NCI-H2081 treated with DMSO at 0.1 percent for 48 hours (cell line): ENCODE measurements at regions not wholly inside any gene's neighbourhood (a gene's known extent, or its start where the extent isn't known, plus 50 kb on each side); places are given as distances from the start of the nearest gene placed in this dataset.

Experiments used
- DNase-seq: peaks from one replicate; lab custom pipeline; 2025; lab: John Stamatoyannopoulos, UW

DNA sequence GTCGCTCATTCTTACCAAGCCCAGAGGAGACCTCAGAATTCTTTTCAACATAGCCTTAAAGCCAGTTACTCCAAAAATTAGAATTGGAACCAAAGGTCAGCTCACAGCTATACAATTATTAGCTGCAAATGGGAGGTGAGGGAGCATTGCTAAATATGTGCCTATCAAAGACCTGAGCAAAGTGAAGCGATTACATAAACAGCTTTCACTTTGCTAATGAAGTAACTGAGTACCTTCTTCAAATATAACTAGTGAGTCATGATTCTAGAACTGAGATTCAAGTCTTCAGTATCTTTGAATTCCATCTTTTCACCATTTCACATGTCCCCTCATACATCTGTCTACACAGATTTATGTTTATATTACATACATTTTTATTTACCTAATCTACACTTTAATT lies 122.6 kb downstream of the P2RY1 start:
- no peak for DNase-seq

DNA sequence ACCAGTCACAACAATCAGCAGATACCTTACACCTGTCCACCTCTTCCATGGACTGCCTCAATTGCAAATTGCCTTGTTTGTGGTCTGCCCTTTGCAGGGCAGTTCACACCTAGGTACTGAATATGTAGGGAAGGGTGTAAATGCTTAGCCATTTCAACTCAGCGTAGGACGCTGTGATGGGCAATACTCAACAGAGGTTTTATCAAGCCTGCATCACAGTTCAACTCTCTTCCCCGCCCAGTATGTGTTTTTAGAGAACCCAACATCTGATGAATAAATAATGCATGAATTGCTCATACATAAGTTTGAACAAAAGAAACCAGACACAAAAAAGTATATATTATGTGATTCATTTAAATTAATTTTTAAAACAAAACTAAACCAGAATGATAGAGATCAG lies 124.4 kb downstream of the P2RY1 start:
- DNase-seq: no peak

DNA sequence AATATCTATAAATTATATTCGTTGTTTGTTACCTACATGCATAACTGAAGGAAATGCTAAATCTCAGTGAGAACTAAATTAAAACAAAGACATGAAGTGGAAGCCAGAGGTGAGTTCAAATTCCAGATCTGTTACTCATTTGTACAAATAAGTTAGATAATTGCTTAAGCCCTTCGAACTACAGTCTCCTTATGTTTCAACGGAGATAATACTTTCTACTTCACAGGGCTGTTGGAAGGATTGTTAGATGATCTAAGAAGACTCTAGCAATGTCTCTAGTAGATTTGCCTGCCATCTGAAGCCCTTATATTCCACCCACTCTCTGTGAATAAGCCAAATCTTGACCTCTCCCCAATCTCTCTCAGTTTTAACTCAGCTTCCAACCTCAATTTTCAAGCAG lies 125.8 kb downstream of the P2RY1 start:
- no peak for DNase-seq

DNA sequence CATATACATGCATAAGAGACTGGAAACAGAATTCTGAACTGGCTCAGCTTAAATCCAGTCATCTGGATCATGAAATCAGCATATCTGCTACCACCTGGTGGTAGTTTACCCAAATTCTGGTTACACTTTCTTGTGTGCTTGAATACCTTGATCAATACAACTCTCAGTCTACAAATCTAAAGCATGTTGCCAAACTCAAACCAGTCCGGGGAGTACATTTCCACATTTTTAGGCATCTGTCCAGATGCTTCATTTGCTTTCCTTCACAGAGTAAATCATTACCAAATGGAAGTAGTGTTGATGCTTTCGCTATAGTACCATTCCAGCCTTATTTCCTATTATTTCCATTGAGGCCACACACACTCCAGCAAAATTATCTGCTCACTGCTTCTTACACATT lies 126.4 kb downstream of the P2RY1 start:
- DNase-seq: no peak

DNA sequence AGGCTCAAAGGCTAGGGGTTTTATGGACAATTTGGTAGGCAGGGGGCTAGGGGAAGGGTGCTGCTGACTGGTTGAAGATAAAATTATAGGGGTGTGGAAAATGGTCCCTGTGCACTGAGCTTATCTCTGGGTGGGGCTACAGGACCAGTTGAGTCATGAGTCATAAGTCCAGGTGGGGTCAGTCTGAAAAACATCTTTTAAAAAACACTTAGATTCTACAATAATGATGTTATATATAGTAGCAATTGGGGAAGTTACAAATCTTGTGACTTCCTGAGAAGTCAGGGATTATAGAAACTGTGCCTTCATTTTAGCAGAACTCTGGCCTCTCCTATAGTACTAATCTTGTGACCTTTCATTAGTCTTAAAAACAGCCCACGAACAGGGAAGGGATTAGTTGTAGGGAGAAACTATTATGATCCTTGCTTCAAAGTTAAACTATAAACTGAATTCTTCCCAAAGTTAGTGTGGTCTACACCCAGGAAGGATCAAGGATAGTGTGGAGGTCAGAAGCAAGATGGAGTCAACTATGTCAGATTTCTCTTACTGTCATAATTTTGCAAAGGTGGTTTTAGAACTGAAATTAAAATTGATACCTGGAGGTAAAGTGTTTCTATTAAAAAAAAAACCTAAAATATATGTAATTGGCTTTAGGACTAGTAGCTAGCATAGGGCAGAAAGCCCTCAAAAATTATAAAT lies 130.1 kb downstream of the P2RY1 start:
- no peak for DNase-seq

DNA sequence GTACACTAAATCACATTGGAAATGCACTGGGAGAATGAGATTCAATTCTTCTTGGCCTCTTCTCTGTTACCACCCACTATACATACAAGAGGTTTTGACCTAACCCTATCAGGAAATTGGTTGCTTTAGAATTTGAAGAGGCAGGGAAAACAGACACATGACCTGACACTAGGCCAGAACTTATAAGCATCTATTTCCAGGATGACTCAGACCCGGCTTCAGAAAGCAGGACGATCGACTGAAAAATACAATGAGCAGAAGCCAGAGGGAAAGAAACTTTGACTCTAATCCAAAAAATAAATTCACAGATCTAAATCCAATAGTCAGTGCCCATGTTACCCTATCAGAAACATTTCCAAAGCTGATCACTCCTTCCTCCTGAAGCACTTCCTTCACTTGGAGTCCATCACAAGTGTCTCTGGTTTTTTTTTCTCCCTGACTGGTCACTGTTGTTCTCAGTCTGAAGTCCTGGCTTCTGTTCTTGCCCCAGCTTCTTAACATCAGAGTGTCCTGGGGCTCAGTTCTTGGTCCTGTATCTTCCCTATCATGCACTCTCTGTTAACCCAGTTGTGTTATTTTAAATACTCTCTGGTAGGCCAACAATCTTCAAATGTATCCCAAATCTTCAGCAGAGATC lies 133.6 kb downstream of the P2RY1 start:
- DNase-seq: no peak

DNA sequence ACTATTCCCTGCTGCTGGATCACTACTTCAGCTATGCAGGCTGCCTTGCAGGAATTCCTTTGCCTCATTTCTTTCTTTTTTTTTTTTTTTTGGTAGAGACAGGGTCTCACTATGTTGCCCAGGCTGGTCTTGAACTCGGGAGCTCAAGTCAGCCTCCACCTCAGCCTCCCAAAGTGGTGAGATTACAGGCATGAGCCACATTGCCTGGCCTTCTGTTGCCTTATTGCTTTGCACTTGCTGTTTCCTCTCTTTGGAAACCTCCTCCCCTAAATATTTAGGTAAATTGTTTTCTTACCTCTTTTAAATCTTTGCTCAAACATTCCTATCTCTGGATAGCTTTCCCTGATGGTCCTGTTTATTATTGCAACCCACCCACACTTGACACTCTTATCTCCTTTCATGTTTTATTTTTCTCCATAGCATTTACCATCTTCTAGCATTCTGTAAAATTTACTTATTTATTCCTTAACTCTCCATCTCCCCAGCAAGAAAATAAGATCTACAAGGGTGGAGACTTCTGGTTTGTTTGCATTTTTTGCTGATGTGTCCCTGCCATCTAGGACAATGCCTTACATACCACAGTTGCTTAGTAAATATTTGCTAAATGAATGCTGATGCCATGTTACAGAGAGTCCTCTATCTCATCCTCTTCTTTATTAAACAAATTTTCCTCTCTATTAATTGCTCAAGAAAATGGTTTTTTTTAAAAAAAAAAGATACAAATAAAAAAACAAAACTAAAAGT lies 134.8 kb downstream of the P2RY1 start:
- DNase-seq: no peak

DNA sequence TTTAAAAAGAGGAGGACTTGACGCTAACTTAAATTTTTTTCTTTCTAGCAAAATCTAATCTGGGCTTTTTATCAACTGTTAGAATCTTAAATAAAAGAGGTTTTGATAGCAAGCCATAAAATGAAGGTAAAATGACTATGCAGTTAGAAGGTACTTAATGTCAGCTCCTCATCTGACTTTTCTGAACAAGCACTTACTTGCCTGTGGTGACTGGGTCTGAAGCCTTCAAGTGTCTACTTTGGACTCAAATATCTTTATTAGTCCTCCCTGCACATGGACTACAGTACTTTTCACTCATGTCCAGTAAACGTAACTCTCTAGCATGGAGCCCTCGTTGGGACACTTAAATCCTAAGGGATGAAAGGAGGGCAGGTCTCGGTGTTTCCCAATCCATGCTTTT lies 135.9 kb downstream of the P2RY1 start:
- no peak for DNase-seq

DNA sequence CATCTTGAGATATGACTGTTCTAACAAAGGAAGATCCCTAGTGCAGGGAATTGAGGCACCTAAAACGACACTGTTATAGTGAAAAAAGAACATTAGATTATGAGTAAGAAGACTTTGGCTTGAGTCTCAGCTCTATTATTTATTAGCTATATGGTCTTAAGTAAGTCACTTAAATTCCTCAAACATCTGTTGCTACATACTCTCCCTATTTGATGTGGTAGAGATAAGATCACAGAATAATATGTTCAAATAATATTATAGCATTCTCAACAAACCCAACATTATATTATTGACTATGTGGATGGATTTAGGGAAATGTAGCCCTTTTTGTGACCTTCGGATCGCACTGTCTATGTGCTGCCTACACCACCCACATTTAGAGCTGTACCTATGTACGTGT lies 136.9 kb downstream of the P2RY1 start:
- DNase-seq: no peak

DNA sequence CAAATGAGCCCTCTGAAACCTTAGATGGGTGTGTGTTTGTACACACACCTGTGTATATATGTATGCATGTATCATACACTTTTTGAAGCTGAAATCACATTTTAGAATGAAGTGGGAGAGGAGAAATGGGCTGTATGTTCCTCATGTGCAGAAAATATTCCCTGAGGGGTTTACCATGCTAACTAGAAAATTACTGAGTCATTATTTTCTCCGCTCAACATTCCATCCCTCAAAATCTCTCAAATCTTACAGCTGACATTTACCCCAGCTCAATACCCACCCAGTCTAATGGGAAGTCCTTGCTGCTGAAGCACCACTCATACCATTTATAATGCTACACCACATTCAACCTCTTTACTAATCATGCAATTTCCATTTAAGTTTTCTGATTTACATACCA lies 138.6 kb downstream of the P2RY1 start:
- no peak for DNase-seq

DNA sequence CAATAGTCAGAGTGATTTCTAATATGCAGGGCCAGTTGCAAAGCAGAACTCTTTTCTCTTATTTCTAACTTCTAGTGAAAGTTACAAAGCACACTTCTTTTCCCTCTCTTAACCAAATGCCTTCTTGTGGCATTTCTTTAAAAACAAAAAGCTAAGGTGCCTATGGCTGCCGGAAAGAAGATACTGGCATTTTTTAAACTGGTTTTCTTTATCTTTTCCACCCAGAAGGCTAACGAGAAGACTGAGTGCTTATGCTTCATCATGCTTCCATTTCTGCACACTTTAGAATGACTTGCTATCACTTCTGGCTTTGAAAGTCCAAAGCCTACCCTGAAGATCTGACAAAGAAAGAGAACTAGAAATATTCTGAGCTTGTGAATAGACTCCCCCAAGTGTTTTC lies 141.3 kb downstream of the P2RY1 start:
- DNase-seq: no peak

DNA sequence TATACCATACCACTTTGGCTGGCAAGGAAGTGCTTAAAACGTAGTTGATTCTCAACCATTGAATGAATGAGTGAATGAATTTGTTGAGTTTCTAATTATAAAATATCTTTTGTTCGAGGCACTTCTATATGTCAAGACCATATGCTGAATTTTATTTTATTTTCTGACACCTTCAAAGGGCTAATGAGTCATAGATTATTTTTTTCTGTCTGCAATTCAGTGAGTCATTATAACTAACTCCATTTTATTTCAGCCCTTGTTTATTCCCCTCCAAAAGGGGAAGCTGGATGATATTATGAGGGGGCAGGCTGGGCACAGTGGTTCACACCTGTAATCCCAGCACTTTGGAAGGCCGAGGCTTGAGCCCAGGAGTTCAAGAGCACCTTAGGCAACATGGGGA lies 142.4 kb downstream of the P2RY1 start:
- no peak for DNase-seq

DNA sequence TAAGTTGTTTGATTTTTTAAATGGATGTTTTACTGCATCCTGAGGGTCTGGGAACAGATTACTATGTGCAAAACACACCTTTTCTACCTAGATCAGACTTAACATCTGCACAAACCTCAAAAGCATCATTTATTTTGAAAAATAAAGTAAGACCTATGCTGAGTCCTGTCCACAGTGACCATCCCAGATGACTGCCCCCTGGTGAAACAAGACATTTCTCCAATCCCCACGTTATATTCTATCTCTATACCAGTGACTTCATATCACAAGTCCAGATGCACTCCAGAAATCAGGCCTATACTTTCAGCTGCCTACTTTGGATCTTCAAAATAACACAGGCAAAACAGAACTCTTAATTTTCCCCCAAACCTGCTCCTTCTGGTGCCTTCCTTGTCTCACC lies 143.2 kb downstream of the P2RY1 start:
- no peak for DNase-seq

DNA sequence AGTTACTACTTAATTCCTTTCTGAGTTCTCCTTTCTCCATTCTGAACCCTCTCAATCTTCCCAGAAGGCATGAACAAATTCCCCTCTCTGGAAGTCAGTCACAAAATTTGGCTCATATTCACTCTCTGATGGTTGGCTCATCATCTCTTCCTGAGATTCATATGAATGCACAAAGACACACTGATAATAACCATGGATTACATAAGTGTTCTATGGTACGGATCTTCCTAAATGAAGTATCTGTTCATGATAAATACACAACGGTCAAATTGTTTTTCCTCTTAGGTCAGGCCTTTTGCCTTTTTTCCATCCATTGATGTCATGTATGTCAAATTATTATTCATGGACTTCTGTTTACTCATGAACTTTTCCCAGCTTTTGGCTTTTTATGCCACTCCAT lies 162.6 kb downstream of the P2RY1 start:
- DNase-seq: no peak

DNA sequence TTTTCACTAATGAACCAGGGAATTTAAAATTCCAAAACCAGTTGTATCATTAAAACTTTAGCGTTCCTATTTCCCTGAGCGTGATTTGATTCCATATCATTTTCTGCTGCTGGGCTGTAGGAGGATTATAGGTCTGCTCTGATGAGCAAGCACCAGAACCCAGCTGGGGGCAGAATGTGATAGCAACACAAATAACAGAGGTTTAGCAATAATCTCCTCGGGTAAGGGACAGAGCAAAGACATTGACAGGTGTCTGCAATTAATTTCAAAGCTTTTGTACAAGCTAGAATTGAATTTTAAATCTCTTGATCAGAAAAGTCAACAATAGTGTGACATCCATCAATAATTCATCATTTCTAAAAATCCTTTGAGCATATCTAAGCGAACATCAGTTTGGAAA lies 163.4 kb upstream of the RAP2B start:
- no peak for DNase-seq

DNA sequence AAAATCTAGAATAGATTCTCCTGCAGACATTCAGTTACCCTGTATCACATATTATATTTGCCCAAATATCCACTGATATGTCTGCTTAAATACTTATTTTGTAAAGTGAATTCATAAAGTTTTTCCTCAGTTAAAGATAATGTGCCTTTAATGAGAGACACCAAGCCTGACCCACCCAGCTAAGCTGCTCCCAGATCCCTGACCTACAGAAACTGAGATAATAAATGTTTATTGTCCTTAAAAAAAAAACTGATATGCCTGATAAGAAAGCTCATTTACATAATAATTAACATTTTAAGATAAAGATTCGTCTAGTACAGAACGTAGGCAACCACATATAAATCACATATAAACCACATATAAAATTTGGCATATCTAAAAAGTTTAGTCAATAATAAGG lies 161.7 kb upstream of the RAP2B start:
- DNase-seq: no peak

DNA sequence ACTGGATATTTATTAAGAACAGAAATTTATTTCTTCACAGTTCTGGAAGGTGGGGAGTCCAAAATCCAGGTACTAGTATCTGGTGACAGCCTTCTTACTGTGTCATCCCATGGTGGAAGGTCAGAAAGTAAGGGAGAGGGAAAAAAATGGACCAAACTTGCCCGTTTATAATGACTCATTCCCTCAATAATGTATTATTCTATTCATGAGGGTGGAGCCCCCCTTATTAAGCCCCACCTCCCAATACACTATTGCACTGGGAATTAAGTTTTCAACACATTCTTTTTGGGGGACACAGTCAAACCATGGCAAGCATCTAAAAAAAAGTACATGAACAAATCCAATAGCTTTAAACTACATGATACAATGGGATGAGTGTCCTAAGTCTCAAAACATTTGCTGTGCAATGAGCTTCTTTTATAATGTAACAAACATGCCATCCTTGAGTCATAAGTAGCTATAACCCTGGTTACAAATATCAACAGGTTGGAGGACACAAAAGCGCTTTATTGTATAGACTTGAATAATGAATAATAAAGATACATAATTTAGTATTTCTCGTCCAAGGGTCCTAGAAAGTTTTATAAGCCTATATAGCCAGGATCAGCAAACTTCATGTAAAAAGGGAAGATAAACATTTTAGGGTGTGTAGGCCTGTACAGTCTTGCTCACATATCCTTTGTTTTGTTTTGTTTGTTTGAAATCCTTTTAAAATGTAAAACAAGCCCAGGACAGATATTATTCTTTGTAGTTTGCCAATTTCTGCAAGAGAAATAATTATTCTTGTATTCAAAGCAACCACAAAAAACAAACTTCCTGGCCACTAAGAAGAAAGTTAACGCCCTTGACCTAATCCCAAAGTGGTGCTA lies 160.6 kb upstream of the RAP2B start:
- DNase-seq: no peak

DNA sequence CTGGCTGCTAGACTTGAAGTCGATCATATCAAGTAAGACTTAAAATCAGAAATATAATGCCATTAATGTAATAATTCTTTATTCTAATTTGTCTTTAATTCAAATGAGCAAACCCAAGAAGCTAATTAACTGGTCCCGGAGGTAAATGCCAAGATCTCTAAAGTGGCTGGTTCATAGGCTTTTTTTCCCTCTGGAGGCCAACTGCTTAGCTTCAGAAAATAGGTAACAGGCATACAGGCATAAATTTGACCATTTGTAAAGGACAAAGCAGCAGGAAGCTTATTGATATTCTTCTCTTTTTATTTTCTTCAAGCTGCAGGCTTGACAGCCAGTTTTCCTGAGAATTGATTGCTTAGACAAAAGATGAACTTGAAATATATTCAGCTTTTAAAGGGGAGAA lies 158.6 kb upstream of the RAP2B start:
- no peak for DNase-seq

DNA sequence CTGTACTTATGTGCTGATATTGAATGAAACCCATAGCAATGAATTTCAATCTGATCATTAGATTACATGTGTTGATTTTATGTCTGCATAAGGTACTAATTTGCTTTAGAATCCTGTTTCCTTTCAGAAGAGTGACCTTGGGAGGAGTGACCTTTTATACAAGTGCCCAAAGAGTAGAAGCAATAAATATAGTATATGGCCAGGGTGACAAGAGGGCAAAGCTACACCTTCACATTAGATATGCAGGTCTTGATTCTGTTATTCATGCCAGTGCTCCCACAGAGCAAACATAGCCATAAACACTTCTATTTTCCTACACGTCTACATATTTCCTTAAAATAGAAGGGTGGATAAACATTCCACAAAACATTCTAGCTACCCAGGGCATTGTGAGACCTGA lies 158.2 kb upstream of the RAP2B start:
- no peak for DNase-seq

DNA sequence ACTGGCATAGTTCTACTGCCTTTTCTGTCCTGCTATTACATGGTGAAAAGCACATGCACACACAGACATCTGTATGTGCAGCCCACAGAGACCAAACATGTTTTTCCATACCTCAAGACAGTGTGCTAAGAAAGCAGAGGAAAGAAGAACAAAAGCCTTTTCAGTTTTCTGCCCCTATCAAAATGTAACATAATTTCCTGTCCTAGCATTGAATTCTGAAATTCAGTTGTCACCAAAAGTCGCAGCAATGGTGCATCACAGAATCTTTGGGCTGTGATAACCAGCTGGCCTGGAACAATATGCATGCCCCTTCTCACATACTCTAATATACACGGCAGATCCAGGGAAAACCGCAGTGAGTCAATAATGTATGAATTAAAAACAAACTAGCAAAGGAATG lies 153.8 kb upstream of the RAP2B start:
- no peak for DNase-seq

DNA sequence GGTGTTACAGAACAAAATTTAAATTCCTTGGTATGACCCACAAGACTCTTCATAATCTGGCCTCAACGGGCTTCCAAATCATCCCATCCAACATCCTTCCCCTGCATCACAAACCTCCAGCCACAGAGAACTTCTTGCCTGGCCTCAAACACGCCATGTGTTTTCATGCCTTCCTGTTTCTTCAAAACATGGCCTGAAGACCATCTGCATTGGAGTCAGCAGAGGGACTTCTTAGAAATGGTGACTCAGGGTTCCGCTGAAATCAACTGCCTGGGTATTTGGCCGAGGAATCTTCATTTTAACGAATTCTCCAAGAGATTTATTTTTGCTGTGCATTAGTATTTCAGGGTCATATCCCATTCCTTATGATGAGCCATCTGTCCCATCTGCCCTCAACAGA lies 138.1 kb upstream of the RAP2B start:
- no peak for DNase-seq

DNA sequence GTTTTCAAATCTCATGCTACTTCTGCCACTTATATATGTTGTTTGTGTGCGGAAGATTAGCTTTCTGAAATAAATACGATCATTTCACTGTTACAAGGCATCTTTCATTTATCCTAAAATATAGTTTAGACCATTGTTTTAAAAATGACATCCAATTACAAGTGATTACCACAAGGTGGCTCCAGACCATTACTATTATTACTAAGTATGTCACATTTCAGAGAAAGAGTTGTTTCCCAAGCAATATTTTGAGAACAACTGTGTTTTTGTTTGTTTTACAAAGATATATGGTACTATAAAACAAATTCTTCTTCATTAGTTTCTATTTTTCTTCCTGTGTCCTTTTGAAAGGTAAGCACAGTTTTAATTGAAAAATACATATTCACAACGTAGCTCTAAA lies 136.0 kb upstream of the RAP2B start:
- DNase-seq: peak; percentile 34

DNA sequence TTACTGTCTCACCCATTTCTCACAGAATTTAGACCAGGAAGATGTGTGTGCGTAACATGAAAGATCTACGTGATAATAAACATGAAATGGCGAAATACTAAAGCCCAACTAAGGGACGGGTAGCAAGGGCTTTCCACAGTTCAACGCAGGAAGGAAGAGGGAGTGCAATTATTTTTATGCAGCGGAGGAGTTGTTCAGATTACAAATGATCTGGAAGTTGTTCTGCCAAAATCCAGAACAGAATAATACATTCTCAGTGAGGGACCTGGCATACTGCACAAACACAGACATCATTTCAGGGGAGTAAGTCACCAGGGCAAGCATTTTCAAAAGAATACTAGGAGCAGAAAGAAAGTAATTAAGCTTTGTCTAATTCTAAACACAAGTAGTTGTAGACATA lies 133.6 kb upstream of the RAP2B start:
- DNase-seq: no peak
